SK-N-SH treated with all-trans-retinoic acid at 6 μM for 48 hours (cell line): ENCODE measurements at regions not wholly inside any gene's neighbourhood (a gene's known extent, or its start where the extent isn't known, plus 50 kb on each side); places are given as distances from the start of the nearest gene placed in this dataset.

Source experiments
- ATAC-seq: fragments of 200-7000 bp; cut with Tn5 transposase; 3 replicates; pipeline ENCODE4 v1.9.1; 2020; ENCODE audit warnings: mild to moderate bottlenecking, moderate library complexity
- ARNTL ChIP-seq: fragments of 450-650 bp; formaldehyde crosslinking; IDR thresholded peaks from 2 replicates; pipeline ENCODE4 v1.5.0; 2020; ENCODE audit warnings: low read depth, mild to moderate bottlenecking, moderate library complexity, borderline replicate concordance
- BACH2 ChIP-seq: fragments of 250-450 bp; sonication (Bioruptor Pico); IDR thresholded peaks from 2 replicates; pipeline ENCODE4 v1.9.0; 2021; ENCODE audit warnings: mild to moderate bottlenecking, borderline replicate concordance
- CREB5 ChIP-seq: fragments of 250-450 bp; sonication (Bioruptor Pico); IDR thresholded peaks from 2 replicates; pipeline ENCODE4 v1.5.1; 2020; ENCODE audit warnings: low read depth, mild to moderate bottlenecking, moderate library complexity
- CSDC2 ChIP-seq: fragments of 250-450 bp; sonication (Bioruptor Pico); IDR thresholded peaks from 2 replicates; pipeline ENCODE4 v1.5.0; 2020; ENCODE audit warnings: mild to moderate bottlenecking, moderate library complexity
- ESRRG ChIP-seq: fragments of 250-450 bp; sonication (Bioruptor Pico); IDR thresholded peaks from 2 replicates; pipeline ENCODE4 v1.6.1; 2021; ENCODE audit warnings: mild to moderate bottlenecking
- GLIS3 ChIP-seq: fragments of 250-450 bp; sonication (Bioruptor Pico); IDR thresholded peaks from 2 replicates; pipeline ENCODE4 v1.5.0; 2020; ENCODE audit warnings: mild to moderate bottlenecking, moderate library complexity
- ISL1 ChIP-seq: fragments of 250-450 bp; sonication (Bioruptor Pico); IDR thresholded peaks from 2 replicates; pipeline ENCODE4 v2.1.2; 2022; ENCODE audit warnings: mild to moderate bottlenecking, moderate library complexity
- OSR1 ChIP-seq: fragments of 250-450 bp; sonication (Bioruptor Pico); IDR thresholded peaks from 2 replicates; pipeline ENCODE4 v1.8.0; 2022; ENCODE audit warnings: moderate library complexity, mild to moderate bottlenecking, inconsistent platforms
- POU6F1 ChIP-seq: fragments of 250-450 bp; sonication (Bioruptor Pico); IDR thresholded peaks from 2 replicates; pipeline ENCODE4 v1.8.0; 2021; ENCODE audit warnings: low read depth, mild to moderate bottlenecking, moderate library complexity, borderline replicate concordance
- PPARA ChIP-seq: fragments of 250-450 bp; sonication (Bioruptor Pico); IDR thresholded peaks from 2 replicates; pipeline ENCODE4 v1.5.0; 2020; ENCODE audit warnings: mild to moderate bottlenecking, borderline replicate concordance
- RARB ChIP-seq: fragments of 250-450 bp; sonication (Bioruptor Pico); IDR thresholded peaks from 2 replicates; pipeline ENCODE4 v1.8.0; 2021; ENCODE audit warnings: mild to moderate bottlenecking, moderate library complexity
- SNAI2 ChIP-seq: fragments of 250-450 bp; sonication (Bioruptor Pico); IDR thresholded peaks from 2 replicates; pipeline ENCODE4 v1.5.0; 2020; ENCODE audit warnings: mild to moderate bottlenecking, moderate library complexity
- TCF4 ChIP-seq: fragments of 250-450 bp; sonication (Bioruptor Pico); IDR thresholded peaks from 2 replicates; pipeline ENCODE4 v1.8.0; 2021; ENCODE audit warnings: mild to moderate bottlenecking, moderate library complexity, borderline replicate concordance
- TOX ChIP-seq: fragments of 250-450 bp; sonication (Bioruptor Pico); IDR thresholded peaks from 2 replicates; pipeline ENCODE4 v1.8.0; 2021; ENCODE audit warnings: mild to moderate bottlenecking, moderate library complexity, borderline replicate concordance
- ZFP3 ChIP-seq: fragments of 250-450 bp; sonication (Bioruptor Pico); IDR thresholded peaks from 2 replicates; pipeline ENCODE4 v1.5.0; 2020; ENCODE audit warnings: mild to moderate bottlenecking, moderate library complexity
- ZFP30 ChIP-seq: fragments of 450-650 bp; formaldehyde crosslinking; IDR thresholded peaks from 2 replicates; pipeline ENCODE4 v1.5.0; 2022; ENCODE audit warnings: mild to moderate bottlenecking, moderate library complexity
- ZNF565 ChIP-seq: fragments of 450-650 bp; formaldehyde crosslinking; conservative IDR thresholded peaks from 2 replicates; pipeline ENCODE4 v1.5.0; 2020; ENCODE audit warnings: low read depth, mild to moderate bottlenecking, moderate library complexity
- ZNF70 ChIP-seq: fragments of 450-650 bp; formaldehyde crosslinking; IDR thresholded peaks from 2 replicates; pipeline ENCODE4 v1.5.0; 2020; ENCODE audit warnings: mild to moderate bottlenecking, moderate library complexity
- TF ChIP-seq, protein P1 (sequence below): fragments of 250-450 bp; sonication (Bioruptor Pico); IDR thresholded peaks from 2 replicates; pipeline ENCODE4 v1.5.0; 2020; ENCODE audit warnings: mild to moderate bottlenecking, moderate library complexity
- TF ChIP-seq, protein P2 (sequence below): fragments of 250-450 bp; sonication (Bioruptor Pico); IDR thresholded peaks from 2 replicates; pipeline ENCODE4 v1.8.0; 2020; ENCODE audit warnings: mild to moderate bottlenecking, moderate library complexity, borderline replicate concordance

GRCh38 chr2:60679036-60679780 is 76.9 kb upstream of the PAPOLG start:
- ATAC-seq, result no peak
- TF ChIP-seq CSDC2 (CRISPR knock-in tag), result no peak
- TF ChIP-seq, protein P1, sequence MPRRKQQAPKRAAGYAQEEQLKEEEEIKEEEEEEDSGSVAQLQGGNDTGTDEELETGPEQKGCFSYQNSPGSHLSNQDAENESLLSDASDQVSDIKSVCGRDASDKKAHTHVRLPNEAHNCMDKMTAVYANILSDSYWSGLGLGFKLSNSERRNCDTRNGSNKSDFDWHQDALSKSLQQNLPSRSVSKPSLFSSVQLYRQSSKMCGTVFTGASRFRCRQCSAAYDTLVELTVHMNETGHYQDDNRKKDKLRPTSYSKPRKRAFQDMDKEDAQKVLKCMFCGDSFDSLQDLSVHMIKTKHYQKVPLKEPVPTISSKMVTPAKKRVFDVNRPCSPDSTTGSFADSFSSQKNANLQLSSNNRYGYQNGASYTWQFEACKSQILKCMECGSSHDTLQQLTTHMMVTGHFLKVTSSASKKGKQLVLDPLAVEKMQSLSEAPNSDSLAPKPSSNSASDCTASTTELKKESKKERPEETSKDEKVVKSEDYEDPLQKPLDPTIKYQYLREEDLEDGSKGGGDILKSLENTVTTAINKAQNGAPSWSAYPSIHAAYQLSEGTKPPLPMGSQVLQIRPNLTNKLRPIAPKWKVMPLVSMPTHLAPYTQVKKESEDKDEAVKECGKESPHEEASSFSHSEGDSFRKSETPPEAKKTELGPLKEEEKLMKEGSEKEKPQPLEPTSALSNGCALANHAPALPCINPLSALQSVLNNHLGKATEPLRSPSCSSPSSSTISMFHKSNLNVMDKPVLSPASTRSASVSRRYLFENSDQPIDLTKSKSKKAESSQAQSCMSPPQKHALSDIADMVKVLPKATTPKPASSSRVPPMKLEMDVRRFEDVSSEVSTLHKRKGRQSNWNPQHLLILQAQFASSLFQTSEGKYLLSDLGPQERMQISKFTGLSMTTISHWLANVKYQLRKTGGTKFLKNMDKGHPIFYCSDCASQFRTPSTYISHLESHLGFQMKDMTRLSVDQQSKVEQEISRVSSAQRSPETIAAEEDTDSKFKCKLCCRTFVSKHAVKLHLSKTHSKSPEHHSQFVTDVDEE (CRISPR knock-in tag), result no peak
- no peak for TF ChIP-seq ESRRG
- TF ChIP-seq, protein P2, sequence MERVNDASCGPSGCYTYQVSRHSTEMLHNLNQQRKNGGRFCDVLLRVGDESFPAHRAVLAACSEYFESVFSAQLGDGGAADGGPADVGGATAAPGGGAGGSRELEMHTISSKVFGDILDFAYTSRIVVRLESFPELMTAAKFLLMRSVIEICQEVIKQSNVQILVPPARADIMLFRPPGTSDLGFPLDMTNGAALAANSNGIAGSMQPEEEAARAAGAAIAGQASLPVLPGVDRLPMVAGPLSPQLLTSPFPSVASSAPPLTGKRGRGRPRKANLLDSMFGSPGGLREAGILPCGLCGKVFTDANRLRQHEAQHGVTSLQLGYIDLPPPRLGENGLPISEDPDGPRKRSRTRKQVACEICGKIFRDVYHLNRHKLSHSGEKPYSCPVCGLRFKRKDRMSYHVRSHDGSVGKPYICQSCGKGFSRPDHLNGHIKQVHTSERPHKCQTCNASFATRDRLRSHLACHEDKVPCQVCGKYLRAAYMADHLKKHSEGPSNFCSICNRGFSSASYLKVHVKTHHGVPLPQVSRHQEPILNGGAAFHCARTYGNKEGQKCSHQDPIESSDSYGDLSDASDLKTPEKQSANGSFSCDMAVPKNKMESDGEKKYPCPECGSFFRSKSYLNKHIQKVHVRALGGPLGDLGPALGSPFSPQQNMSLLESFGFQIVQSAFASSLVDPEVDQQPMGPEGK (CRISPR knock-in tag), result no peak
- TF ChIP-seq GLIS3, result no peak
- no peak for TF ChIP-seq OSR1
- TF ChIP-seq ZNF565 (CRISPR knock-in tag), result no peak
- TF ChIP-seq, all 23 proteins: peak for 0

GRCh38 chr2:60693551-60693950 is 62.5 kb upstream of the PAPOLG start:
- no peak for TF ChIP-seq ESRRG
- no peak for TF ChIP-seq SNAI2 (CRISPR knock-in tag)
- TF ChIP-seq BACH2, result no peak
- no peak for TF ChIP-seq ZNF70 (CRISPR knock-in tag)
- TF ChIP-seq OSR1, result no peak
- ATAC-seq, result no peak

GRCh38 chr2:60695793-60696192 is 60.3 kb upstream of the PAPOLG start:
- TF ChIP-seq ZNF565 (CRISPR knock-in tag) (no peak), OSR1 (no peak), ZFP30 (CRISPR knock-in tag) (no peak), TCF4 (CRISPR knock-in tag) (no peak), GLIS3 (no peak), ESRRG (no peak), TOX (CRISPR knock-in tag) (no peak), PPARA (CRISPR knock-in tag) (no peak), ARNTL (no peak)
- TF ChIP-seq, protein P1 (CRISPR knock-in tag), result no peak
- ATAC-seq, result no peak

DNA sequence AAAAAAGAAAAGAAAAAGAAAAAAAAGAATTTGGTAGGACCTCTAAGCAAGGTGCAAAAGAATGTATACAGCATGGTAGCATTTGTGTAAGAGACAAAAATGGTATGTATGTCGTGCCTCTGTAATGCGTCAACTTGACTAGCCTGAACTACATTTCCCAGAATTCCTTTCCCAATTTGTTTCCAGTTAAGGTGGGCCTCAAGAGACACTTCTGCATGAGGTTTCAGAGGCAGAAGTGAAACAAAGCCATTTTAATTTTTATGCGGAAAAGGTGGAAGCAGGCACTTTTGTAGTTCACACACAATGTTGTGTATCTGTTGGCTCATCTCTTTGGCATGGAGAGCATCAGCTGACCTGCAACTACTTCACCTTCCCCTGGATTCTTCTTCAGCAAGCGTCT is 56.5 kb upstream of the PAPOLG start:
- ATAC-seq, result no peak
- TF ChIP-seq ZFP3 (CRISPR knock-in tag) (no peak), ISL1 (CRISPR knock-in tag) (no peak), ESRRG (no peak), TOX (CRISPR knock-in tag) (no peak), CREB5 (CRISPR knock-in tag) (no peak), ZFP30 (CRISPR knock-in tag) (no peak), SNAI2 (CRISPR knock-in tag) (no peak), ZNF70 (CRISPR knock-in tag) (no peak), RARB (CRISPR knock-in tag) (no peak), POU6F1 (CRISPR knock-in tag) (no peak)
- TF ChIP-seq, protein P1 (CRISPR knock-in tag), result no peak
